ENCODE measurements at regions not wholly inside any gene's neighbourhood (a gene's known extent, or its start where the extent isn't known, plus 50 kb on each side); places are given as distances from the start of the nearest gene placed in this dataset.
"Not testable (repeated sequence)": the region's sequence is repeated elsewhere in the genome, so short reads cannot be mapped to it uniquely, and the experiment has no call there.

- DNase-seq = no peak
These were observed 489.1 kb upstream of the CFAP20DC start for GRCh38 chr3:59538753-59539432.

- no peak for DNase-seq
These were observed 486.0 kb upstream of the CFAP20DC start for GRCh38 chr3:59535791-59536221.

- no peak for DNase-seq
These were observed 482.2 kb upstream of the CFAP20DC start for GRCh38 chr3:59531994-59532393.

DNA sequence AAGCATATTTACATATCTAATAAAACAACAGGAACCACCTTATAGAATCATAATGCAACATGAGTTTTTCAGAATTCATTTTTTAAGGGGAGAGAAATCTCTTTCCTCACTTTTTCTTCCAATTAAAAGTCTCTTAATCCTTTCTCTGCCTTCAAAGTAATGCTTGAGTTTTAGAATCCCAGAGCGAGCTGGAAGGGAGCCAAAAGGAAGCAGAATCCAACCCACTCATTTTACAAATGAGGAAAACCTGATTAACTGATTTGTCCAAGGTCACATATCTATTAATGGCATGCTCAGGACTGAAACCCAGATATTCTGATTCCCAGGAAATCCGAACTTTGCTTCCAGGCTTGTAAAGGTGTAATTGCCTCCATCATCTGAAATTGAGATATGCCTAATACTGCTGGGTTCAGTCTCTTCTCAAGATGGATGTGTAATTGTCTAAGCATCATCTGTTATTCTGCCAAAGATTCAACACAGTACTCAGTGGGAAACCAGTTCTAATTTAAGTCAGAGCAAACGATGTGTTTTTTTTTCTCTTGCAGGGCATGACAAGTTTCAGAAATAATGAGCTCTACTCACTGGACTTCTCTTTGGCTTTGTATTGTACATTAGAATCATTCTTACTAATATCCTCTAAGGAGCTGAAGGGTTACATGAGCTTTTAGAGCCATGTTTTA, 481.4 kb upstream of the CFAP20DC start:
- DNase-seq = no peak

GRCh38 chr3:59528251-59528650, 478.4 kb upstream of the CFAP20DC start:
- DNase-seq = no peak

DNA sequence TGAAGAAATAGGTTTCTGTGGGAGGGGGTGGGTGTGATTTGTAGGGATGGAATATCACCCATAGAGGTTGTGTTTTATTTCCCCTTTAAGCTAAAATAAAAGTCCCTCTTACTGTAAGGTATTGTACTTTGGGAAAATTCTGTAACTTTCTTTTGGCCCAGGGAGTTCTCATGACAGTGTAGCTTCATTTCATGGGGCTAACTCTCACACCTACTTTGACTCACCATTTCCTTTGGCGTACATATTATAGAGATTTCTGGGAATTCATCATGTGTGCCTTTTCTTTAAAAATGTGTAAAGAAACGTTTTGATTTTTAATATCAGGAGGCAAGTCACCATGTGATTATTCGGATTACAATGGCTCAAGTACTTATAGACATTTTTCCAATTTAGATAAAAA, 477.7 kb upstream of the CFAP20DC start:
- no peak for DNase-seq

DNA sequence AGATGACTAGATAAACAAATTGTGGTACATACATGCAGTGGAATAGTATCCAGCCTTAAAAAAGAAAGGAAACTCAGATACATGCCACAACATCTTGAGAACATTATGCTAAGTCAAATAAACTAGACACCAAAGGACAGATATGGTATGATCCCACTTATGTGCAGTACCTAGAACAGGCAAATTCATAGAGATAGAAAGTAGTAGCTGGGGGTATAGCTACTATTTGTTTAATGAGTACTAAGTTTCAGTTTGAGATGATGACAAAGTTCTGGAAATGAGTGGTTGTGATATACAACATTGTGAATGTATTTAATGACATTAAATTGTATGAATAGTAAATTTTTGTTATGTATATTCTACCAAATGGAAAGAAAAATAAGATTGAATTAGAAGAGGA, 477.2 kb upstream of the CFAP20DC start:
- no peak for DNase-seq

- DNase-seq = no peak
These were observed 472.7 kb upstream of the CFAP20DC start for GRCh38 chr3:59522550-59522949.

DNA sequence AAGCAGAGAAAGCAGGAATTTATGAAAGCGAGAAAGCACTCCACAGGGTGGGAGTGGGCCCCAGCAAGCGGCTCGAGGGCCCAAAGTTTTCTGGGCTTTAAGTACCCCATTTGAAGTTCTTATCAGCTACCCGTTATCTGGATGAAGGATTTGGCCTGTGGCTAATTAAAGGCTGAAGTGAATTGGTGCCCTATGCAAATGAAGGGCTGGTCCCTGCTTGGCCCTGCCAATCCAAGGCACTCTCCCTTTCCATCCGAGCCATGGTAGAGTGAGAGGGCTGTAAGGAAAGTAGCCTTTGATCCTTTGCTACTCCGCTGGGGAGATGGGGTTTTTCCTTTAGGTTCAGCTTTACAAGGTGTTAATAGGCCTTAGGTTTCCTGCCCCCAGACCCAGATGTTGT, 469.3 kb upstream of the CFAP20DC start:
- DNase-seq = no peak

DNA sequence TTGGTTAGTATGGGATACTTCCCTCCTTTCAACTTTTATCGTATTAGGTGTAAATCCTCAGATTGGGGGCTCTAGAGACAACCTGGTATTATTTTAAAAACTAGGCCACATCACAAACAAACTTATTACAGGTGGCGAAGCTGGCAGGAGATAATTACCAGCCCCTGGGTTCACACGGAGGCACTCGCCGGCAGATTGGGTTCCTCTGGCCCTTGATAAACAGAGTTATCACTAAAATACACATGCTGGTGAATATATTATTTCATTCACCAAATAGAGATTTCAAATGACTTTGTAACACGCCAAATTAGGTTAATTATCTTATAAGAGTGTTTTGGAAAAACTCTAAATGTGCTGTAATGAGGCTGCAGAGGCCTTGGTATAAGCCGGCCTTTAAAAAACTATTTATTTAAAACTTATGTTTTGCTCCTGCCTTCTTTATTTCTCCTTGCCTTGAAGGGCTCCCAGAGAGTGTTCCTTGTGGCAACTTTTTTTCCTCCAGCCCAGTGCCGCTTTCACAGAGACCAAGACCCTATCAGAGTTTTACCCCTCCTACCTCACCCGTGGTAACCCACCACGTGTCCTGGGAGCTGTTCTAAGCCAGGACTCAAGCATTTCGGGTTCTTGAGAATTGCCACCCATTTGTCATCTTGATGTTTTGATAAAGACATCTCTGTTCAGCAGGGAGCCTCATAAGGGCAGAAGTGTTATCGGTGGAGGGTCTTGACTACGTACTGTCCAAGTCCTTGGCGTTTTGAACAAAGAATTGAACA, 468.6 kb upstream of the CFAP20DC start:
- DNase-seq = no peak

- DNase-seq = no peak
These were observed 467.6 kb upstream of the CFAP20DC start for GRCh38 chr3:59517388-59517787.

- DNase-seq = no peak
These were observed 466.1 kb upstream of the CFAP20DC start for GRCh38 chr3:59515966-59516365.

GRCh38 chr3:59514865-59515482, 465.1 kb upstream of the CFAP20DC start:
- DNase-seq = no peak

DNA sequence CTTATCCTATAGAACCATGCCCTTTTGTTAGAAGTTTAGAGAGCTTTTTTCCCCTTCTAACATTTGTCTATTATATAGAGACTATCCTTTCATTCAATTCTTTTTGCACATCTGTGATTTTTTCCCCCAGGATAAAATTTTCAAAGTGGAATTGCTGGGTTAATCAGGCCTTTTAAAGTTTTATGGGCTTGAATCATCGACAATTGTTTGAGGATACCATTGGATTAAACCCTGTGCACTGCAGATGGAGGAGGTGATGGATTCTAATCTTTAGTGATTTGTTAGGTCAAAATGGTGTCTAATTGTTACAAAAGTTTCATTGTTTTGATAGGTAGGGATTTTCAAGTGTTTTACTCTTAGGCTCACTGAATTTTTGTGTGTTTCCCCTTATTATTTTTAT, 463.7 kb upstream of the CFAP20DC start:
- no peak for DNase-seq

- DNase-seq = no peak
These were observed 462.2 kb upstream of the CFAP20DC start for GRCh38 chr3:59512066-59512465.

GRCh38 chr3:59510576-59510975, 460.8 kb upstream of the CFAP20DC start:
- no peak for DNase-seq

DNA sequence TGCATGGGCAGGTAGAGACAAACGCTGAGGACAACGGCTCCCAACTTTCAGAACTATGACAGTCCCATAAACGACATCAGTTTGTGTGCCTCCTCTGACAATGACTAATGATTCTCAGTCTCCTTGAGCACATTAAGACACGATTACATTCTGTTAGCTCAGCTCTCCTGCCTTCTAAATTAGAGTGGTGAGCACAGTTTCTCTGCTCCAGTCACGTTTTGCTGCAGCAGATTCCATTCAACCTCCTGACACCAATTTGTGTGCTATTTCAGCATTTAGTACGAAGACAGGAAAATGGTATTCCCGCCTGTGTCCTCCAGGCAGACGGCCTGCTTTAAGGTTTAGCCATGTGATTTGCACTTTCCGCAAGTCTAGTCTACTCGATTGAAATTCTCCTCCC, 458.4 kb upstream of the CFAP20DC start:
- no peak for DNase-seq

- DNase-seq = no peak
These were observed 456.4 kb upstream of the CFAP20DC start for GRCh38 chr3:59506191-59506590.

DNA sequence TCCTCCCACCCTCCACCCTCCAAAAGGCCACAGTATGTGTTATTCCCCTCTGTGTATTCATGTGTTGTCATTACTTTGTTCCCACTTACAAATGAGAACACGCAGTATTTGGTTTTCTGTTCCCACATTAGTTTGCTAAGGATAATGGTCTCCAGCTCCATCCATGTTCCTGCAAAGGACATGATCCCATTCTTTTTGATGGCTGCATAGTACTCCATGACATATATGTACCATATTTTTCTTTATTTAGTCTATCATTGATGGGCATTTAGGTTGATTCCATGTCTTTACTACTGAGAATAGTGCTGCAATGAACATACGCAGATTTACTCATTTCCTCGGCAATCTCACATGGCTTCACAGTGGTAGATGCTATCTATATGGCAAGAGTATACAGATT, 453.6 kb upstream of the CFAP20DC start:
- no peak for DNase-seq

DNA sequence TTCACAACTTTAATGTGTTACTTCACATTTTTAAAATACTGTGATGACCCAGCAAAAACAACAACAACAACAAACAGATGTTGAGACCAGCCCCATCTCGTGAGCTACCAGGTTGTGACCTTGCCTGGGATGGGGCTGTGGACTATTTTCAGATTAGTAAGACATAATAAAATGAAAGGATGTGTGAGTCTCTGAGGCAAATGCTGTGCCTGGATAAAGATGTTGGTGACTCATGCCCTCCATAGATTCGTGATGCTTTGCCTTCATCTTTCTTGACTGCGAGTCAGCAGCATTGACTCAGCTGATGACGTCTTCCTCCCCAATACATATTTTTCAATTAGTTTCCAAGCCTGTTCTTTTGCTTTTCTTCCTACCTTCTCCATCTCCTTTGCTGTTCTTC, 453.0 kb upstream of the CFAP20DC start:
- no peak for DNase-seq

GRCh38 chr3:59499954-59500353, 450.1 kb upstream of the CFAP20DC start:
- no peak for DNase-seq

- DNase-seq = no peak
These were observed 449.2 kb upstream of the CFAP20DC start for GRCh38 chr3:59499000-59499399.

GRCh38 chr3:59496250-59496649, 446.4 kb upstream of the CFAP20DC start:
- no peak for DNase-seq

DNA sequence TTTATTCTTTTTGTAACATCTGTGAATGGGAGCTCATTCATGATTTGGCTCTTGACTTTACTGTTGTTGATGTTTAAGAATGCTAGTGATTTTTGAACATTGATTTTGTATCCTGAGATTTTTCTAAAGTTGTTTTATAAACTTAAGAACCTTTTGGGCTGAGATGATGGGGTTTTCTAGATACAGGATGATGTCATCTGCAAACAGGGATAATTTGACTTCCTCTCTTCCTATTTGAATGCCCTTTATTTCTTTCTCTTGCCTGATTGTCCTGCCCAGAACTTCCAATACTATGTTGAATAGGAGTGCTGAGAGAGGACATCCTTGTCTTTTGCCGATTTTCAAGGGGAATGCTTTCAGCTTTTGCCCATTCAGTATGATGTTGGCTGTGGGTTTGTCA, 445.1 kb upstream of the CFAP20DC start:
- DNase-seq = not testable (repeated sequence)

All from NCI-H510A treated with DMSO at 0.1 percent for 48 hours (cell line).